Naive thymus-derived CD4-positive, alpha-beta T cell (primary cell): ENCODE measurements at regions not wholly inside any gene's neighbourhood (a gene's known extent, or its start where the extent isn't known, plus 50 kb on each side); places are given as distances from the start of the nearest gene placed in this dataset.

Experiments used
- ATAC-seq: fragments of 150-1000 bp; cut with Tn5 transposase; 2 replicates; pipeline ENCODE4 v1.10.0; 2021; ENCODE audit warnings: mild to moderate bottlenecking, moderate library complexity
- CTCF ChIA-PET: fragments of 350-600 bp; sonication (Branson Sonifier 250); formaldehyde crosslinking; loops from one replicate; lab custom pipeline; 2021; ENCODE audit warnings: antibody characterized with exemption; lab: Charles Lee
- POLR2A ChIA-PET: fragments of 350-600 bp; sonication (Branson Sonifier 250); formaldehyde crosslinking; loops from one replicate; lab custom pipeline; 2021; ENCODE audit warnings: antibody characterized with exemption, inconsistent platforms; lab: Charles Lee
- DNase-seq, 9 donors: peaks; one replicate each; pipeline versions ENCODE4 v3.0.0 to v3.0.0-alpha.2; 2020 to 2022; ENCODE audit warnings: mixed read lengths in 1 of 9
- H3K27ac ChIP-seq: one replicate; pipeline ENCODE4 v1.7.0; 2013; ENCODE audit warnings: mild to moderate bottlenecking, low read depth, low read length, moderate library complexity
- H3K27me3 ChIP-seq, 2 donors: one replicate each; pipeline ENCODE4 v1.7.0; 2013; ENCODE audit warnings: low read length in 2 of 2, mild to moderate bottlenecking in 2 of 2, moderate library complexity in 2 of 2; ENCODE audit not compliant: control insufficient read depth in 2 of 2, insufficient read depth in 2 of 2
- H3K36me3 ChIP-seq, 3 experiments: 1 replicate in 2 of 3; 2 replicates in 1 of 3; pipeline ENCODE4 v1.7.0; 2013; ENCODE audit warnings: low read length in 3 of 3, mild to moderate bottlenecking in 3 of 3, moderate library complexity in 1 of 3; ENCODE audit not compliant: insufficient read depth in 3 of 3, control insufficient read depth in 2 of 3
- H3K4me1 ChIP-seq, 2 donors: one replicate each; pipeline ENCODE4 v1.7.0; 2013; ENCODE audit warnings: low read length in 2 of 2, mild to moderate bottlenecking in 2 of 2, moderate library complexity in 1 of 2; ENCODE audit not compliant: control insufficient read depth in 2 of 2, insufficient read depth in 2 of 2
- H3K4me3 ChIP-seq: 2 replicates; pipeline ENCODE4 v1.7.0; 2013; ENCODE audit warnings: mild to moderate bottlenecking, low read length
- H3K9me3 ChIP-seq, 3 experiments: 1 replicate in 2 of 3; 2 replicates in 1 of 3; pipeline ENCODE4 v1.7.0; 2013; ENCODE audit warnings: low read length in 3 of 3; ENCODE audit not compliant: control insufficient read depth in 2 of 3
- H3K27ac Mint-ChIP-seq, 9 donors: one replicate each; pipeline ENCODE4 v1.8.0; 2020 to 2022; ENCODE audit warnings: mixed read lengths in 9 of 9, mild to moderate bottlenecking in 8 of 9, moderate library complexity in 5 of 9, inconsistent platforms in 2 of 9
- H3K27me3 Mint-ChIP-seq, 5 donors: one replicate each; pipeline ENCODE4 v1.8.0; 2021 to 2022; ENCODE audit warnings: mixed read lengths in 5 of 5, mild to moderate bottlenecking in 1 of 5
- H3K36me3 Mint-ChIP-seq, 5 donors: one replicate each; pipeline ENCODE4 v1.8.0; 2020 to 2022; ENCODE audit warnings: mixed read lengths in 5 of 5, mild to moderate bottlenecking in 3 of 5, inconsistent platforms in 1 of 5
- H3K4me1 Mint-ChIP-seq, 7 donors: one replicate each; pipeline ENCODE4 v1.8.0; 2020 to 2022; ENCODE audit warnings: mixed read lengths in 7 of 7, mild to moderate bottlenecking in 3 of 7, inconsistent platforms in 1 of 7
- H3K4me3 Mint-ChIP-seq, 10 donors: one replicate each; pipeline ENCODE4 v1.8.0; 2020 to 2022; ENCODE audit warnings: mild to moderate bottlenecking in 10 of 10, mixed read lengths in 10 of 10, moderate library complexity in 6 of 10, inconsistent platforms in 2 of 10
- H3K9me3 Mint-ChIP-seq, 11 donors: one replicate each; pipeline ENCODE4 v1.8.0; 2020 to 2022; ENCODE audit warnings: mixed read lengths in 11 of 11, mild to moderate bottlenecking in 4 of 11, inconsistent platforms in 1 of 11, moderate library complexity in 1 of 11
- intact Hi-C, 2 donors: fragments of 100-400 bp; cut with micrococcal nuclease; formaldehyde crosslinking; loops; one replicate each; pipeline ENCODE4 v1.15.1; 2023

- no peak overlapping the region for H3K27ac Mint-ChIP-seq
- no peaks in the 10 kb centered on the region for H3K4me1 Mint-ChIP-seq
- H3K4me3 Mint-ChIP-seq, result no peak overlapping the region
- Histone ChIP-seq H3K27me3 (no peaks in the 10 kb centered on the region), H3K9me3 (no peaks in the 10 kb centered on the region), H3K4me1 (no peaks in the 10 kb centered on the region), H3K27ac (no peak overlapping the region), H3K4me3 (no peak overlapping the region), H3K36me3 (no peaks in the 10 kb centered on the region)
- no peaks in the 10 kb centered on the region for H3K27me3 Mint-ChIP-seq
- DNase-seq (no peak), ATAC-seq (no peak)
- CTCF ChIA-PET, result no interaction called here
- intact Hi-C loops, result loop anchor here in 1 of 2 donors (2.0 kb wide), 1 partner anchor 35 kb away; no protein-coding TSS in a partner anchor
- peaks cover 0 to 7% (median 0%) of the 10 kb centered on the region in 11 donors for H3K9me3 Mint-ChIP-seq
- no peaks in the 10 kb centered on the region for H3K36me3 Mint-ChIP-seq
- POLR2A ChIA-PET, result no interaction called here
Measured at GRCh38 chr5:92863666-92864065, 717.4 kb downstream of the NR2F1-AS1 start.

DNA sequence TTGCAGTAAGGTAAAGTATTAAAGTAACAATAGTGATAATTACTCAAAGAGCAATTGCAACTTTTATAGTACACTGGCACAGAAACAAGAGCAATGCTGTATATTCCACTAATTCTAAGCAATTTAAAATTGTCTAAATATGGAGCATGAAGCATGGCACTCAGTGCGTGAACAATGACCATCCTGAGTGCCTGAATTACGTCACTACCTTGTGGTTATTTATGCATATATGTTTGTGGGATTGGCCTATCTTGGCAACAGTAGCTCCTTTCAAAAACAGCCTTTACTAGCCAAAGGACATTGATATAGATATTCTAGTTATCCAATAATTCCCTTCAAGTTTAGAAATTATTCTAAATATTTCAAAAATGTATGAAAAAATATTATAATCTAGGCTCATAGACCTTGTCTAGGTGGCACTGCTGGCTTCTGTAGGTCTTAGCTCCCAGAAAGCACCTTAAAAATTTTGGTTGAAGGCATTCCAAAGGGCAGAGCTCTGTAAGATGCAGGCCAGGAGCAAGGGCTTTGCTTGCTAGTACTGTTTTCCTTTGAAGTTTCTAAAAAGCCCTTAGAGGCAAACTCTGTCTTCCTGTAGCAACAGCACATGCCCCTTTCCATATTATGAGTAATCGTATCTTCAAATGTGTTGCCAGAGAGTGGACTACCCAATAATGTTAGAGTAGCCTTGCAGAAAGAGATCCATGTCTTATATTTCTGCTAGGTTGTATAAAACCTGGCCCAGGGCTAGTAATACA, 719.3 kb downstream of the NR2F1-AS1 start:
- no peak overlapping the region for H3K4me3 ChIP-seq
- intact Hi-C loops, result no loop called here
- no peaks in the 10 kb centered on the region for H3K4me1 Mint-ChIP-seq
- no peak overlapping the region for H3K4me3 Mint-ChIP-seq
- H3K36me3 ChIP-seq, result no peaks in the 10 kb centered on the region
- no peaks in the 10 kb centered on the region for H3K27me3 ChIP-seq
- peaks cover 0 to 7% (median 0%) of the 10 kb centered on the region in 11 donors for H3K9me3 Mint-ChIP-seq
- H3K4me1 ChIP-seq, result no peaks in the 10 kb centered on the region
- DNase-seq (no peak), ATAC-seq (no peak)
- CTCF ChIA-PET, result no interaction called here
- H3K36me3 Mint-ChIP-seq, result no peaks in the 10 kb centered on the region
- no peaks in the 10 kb centered on the region for H3K27me3 Mint-ChIP-seq
- H3K27ac ChIP-seq, result no peak overlapping the region
- H3K9me3 ChIP-seq, result no peaks in the 10 kb centered on the region
- POLR2A ChIA-PET, result no interaction called here
- H3K27ac Mint-ChIP-seq, result no peak overlapping the region

- Histone ChIP-seq H3K27me3 (no peaks in the 10 kb centered on the region), H3K4me1 (no peaks in the 10 kb centered on the region), H3K36me3 (no peaks in the 10 kb centered on the region), H3K27ac (no peak overlapping the region), H3K9me3 (no peaks in the 10 kb centered on the region), H3K4me3 (no peak overlapping the region)
- intact Hi-C loops, result no loop called here
- no peaks in the 10 kb centered on the region for H3K36me3 Mint-ChIP-seq
- no peak overlapping the region for H3K27ac Mint-ChIP-seq
- ATAC-seq, result no peak
- H3K9me3 Mint-ChIP-seq, result peaks cover 0 to 7% (median 0%) of the 10 kb centered on the region in 11 donors
- no peak overlapping the region for H3K4me3 Mint-ChIP-seq
- H3K4me1 Mint-ChIP-seq, result no peaks in the 10 kb centered on the region
- no peak for DNase-seq
- POLR2A ChIA-PET, result no interaction called here
- no peaks in the 10 kb centered on the region for H3K27me3 Mint-ChIP-seq
- CTCF ChIA-PET, result no interaction called here
Measured at GRCh38 chr5:92860061-92860460, 721.0 kb downstream of the NR2F1-AS1 start.

- intact Hi-C loops, result no loop called here
- H3K4me1 Mint-ChIP-seq, result no peaks in the 10 kb centered on the region
- no peak overlapping the region for H3K27ac ChIP-seq
- no peak overlapping the region for H3K27ac Mint-ChIP-seq
- no peaks in the 10 kb centered on the region for H3K36me3 Mint-ChIP-seq
- no peaks in the 10 kb centered on the region for H3K4me1 ChIP-seq
- no peak overlapping the region for H3K4me3 ChIP-seq
- DNase-seq, result no peak
- no peaks in the 10 kb centered on the region for H3K9me3 ChIP-seq
- H3K27me3 ChIP-seq, result no peaks in the 10 kb centered on the region
- ATAC-seq, result no peak
- no peak overlapping the region for H3K4me3 Mint-ChIP-seq
- H3K27me3 Mint-ChIP-seq, result no peaks in the 10 kb centered on the region
- no peaks in the 10 kb centered on the region for H3K36me3 ChIP-seq
- H3K9me3 Mint-ChIP-seq, result peaks cover 0 to 12% (median 0%) of the 10 kb centered on the region in 11 donors
- ChIA-PET POLR2A (no interaction called here), CTCF (no interaction called here)
Measured at GRCh38 chr5:92852219-92852618, 728.8 kb downstream of the NR2F1-AS1 start.

DNA sequence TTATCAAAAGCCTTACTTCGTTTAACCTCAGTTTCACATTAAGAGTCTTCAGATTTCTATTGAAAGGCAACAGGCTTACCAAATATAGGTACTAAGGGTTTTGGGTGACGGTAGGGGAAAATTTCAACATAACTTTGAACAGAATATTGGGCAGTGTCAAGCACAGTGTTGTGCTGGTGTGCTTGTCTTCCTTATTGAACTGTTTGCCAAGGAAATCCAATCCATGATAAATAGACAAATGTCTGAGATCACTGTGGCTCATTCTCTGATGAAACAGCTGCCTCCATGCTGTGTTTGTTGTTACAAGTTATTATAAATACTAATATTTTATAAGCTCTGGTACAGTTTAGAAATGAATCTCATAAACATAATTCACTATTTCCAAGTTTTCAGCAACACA, 730.1 kb downstream of the NR2F1-AS1 start:
- ATAC-seq, result no peak
- no peaks in the 10 kb centered on the region for H3K27me3 ChIP-seq
- no peak overlapping the region for H3K4me3 ChIP-seq
- intact Hi-C loops, result no loop called here
- no peaks in the 10 kb centered on the region for H3K27me3 Mint-ChIP-seq
- ChIA-PET CTCF (no interaction called here), POLR2A (no interaction called here)
- H3K36me3 ChIP-seq, result no peaks in the 10 kb centered on the region
- no peak for DNase-seq
- H3K4me1 Mint-ChIP-seq, result no peaks in the 10 kb centered on the region
- H3K27ac Mint-ChIP-seq, result no peak overlapping the region
- H3K4me3 Mint-ChIP-seq, result no peak overlapping the region
- H3K36me3 Mint-ChIP-seq, result no peaks in the 10 kb centered on the region
- H3K4me1 ChIP-seq, result no peaks in the 10 kb centered on the region
- H3K27ac ChIP-seq, result no peak overlapping the region
- H3K9me3 ChIP-seq, result no peaks in the 10 kb centered on the region
- H3K9me3 Mint-ChIP-seq, result peaks cover 0 to 12% (median 0%) of the 10 kb centered on the region in 11 donors

DNA sequence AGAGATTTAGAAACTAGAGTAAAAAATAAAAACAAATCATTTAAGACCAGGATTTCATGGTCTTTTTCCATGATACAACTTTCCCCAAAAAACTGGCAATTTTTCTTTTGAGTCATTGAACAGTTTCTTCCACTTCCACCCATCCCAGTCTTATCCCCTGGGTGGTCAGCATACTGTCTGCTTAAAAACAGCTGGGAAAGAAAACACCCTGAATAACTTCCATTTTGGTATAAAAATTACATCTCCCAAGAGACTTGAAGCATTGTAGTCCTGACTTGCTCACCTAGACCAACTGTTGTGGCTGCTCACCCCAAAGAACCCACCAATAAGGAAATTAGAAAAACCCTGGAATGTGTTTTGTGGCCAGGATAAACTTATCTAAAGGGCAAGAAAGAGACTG, 731.3 kb downstream of the NR2F1-AS1 start:
- ATAC-seq (no peak), DNase-seq (no peak)
- H3K27me3 Mint-ChIP-seq, result no peaks in the 10 kb centered on the region
- intact Hi-C loops, result no loop called here
- Histone ChIP-seq H3K4me3 (no peak overlapping the region), H3K9me3 (no peaks in the 10 kb centered on the region), H3K36me3 (no peaks in the 10 kb centered on the region), H3K27ac (no peak overlapping the region), H3K4me1 (no peaks in the 10 kb centered on the region), H3K27me3 (no peaks in the 10 kb centered on the region)
- ChIA-PET CTCF (no interaction called here), POLR2A (no interaction called here)
- no peak overlapping the region for H3K4me3 Mint-ChIP-seq
- no peak overlapping the region for H3K27ac Mint-ChIP-seq
- no peaks in the 10 kb centered on the region for H3K4me1 Mint-ChIP-seq
- no peaks in the 10 kb centered on the region for H3K36me3 Mint-ChIP-seq
- H3K9me3 Mint-ChIP-seq, result peaks cover 0 to 12% (median 0%) of the 10 kb centered on the region in 11 donors

GRCh38 chr5:92841604-92842155, 739.3 kb downstream of the NR2F1-AS1 start:
- DNase-seq, result no peak
- H3K27me3 ChIP-seq, result no peaks in the 10 kb centered on the region
- no peaks in the 10 kb centered on the region for H3K9me3 ChIP-seq
- intact Hi-C loops, result no loop called here
- Mint-ChIP-seq H3K4me3 (no peak overlapping the region), H3K36me3 (no peaks in the 10 kb centered on the region), H3K4me1 (no peaks in the 10 kb centered on the region), H3K27me3 (no peaks in the 10 kb centered on the region), H3K9me3 (peaks cover 0 to 8% (median 0%) of the 10 kb centered on the region in 11 donors), H3K27ac (no peak overlapping the region)
- ATAC-seq, result no peak
- H3K4me1 ChIP-seq, result no peaks in the 10 kb centered on the region
- ChIA-PET CTCF (no interaction called here), POLR2A (no interaction called here)
- H3K27ac ChIP-seq, result no peak overlapping the region
- H3K36me3 ChIP-seq, result no peaks in the 10 kb centered on the region
- no peak overlapping the region for H3K4me3 ChIP-seq
